ENCODE measurements at regions not wholly inside any gene's neighbourhood (a gene's known extent, or its start where the extent isn't known, plus 50 kb on each side); places are given as distances from the start of the nearest gene placed in this dataset.
"Not testable (repeated sequence)": the region's sequence is repeated elsewhere in the genome, so short reads cannot be mapped to it uniquely, and the experiment has no call there.

DNA sequence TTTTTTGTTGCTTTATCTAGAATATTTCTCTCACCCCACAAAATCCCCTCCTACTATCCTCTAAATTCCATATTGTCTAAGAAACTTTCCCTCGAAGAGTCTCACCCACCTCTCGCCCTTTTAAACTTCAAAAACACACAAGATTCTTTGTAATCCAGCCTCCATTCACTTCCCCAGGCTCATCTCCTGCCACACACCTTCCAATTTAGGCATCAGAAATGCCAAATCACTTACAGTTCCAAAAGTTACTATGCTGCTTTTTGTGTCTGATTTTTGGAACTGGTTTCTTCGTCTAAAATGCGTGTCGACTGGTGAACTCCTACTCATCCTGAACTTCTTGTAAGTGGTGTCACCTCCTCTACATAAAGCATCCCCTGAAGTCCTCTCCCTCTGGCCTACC, 482.4 kb upstream of the CAMK1G start:
- no peak for DNase-seq (ENCODE audit: low read depth in 1 of 2, low spot score in 1 of 2)

DNA sequence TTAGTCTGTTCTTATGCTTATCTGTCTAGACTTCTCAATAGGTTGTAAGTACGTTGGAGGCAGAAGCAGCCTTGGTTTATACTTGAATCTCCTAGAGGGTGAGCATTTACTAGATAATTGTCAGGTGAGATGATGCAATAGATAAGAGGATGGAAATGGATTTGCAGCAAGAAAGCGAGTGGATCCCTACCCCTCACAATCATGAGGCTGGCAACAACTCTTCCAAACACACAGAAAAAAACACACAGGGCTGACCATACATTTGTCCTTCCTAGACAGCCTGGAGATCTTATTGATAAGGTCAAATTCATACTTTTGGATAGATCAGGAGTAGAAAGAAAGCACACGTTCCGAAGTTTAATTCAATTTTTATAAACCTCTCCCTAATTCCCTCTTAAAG, 481.4 kb upstream of the CAMK1G start:
- DNase-seq (ENCODE audit: low read depth in 1 of 2, low spot score in 1 of 2), result no peak

DNA sequence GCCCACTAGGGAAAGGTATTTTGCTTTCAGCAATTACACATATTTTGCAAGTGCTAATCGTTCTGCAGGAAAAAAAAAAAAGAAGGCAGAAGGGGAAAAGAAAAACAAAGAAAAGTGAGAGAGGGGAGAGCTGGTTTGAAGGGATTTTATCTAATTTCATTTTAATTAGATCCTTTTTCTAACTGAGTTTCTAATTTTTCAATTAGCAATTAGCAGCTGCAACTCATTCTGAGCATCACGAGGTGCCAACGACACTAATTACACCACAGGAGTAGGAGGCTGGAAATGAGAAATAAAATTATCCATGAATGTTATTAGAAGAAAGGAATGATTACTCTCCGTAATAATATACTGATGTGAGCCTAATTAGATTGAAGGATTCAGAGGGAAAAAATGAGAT, 481.0 kb upstream of the CAMK1G start:
- DNase-seq (ENCODE audit: low read depth in 1 of 2, low spot score in 1 of 2), result no peak

DNA sequence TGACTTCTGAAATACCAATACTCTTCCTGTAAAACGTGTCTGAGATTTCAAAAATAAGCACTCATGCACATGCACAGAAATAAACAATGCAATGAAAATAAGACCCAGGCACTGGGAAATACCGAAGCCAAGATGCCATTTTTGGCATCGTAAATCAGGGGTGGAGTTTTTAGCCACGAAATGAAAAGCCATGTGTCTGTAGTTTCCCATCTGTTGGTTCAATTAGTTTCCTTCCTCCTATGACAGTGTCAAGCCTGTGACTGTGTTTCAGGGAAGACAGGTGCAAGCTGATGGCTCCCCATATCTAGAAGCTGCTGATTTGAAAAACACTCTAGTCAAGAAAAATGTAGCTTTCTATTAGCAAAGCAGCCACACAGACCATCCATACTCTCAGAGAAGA, 480.4 kb upstream of the CAMK1G start:
- no peak for DNase-seq (ENCODE audit: low read depth in 1 of 2, low spot score in 1 of 2)

DNA sequence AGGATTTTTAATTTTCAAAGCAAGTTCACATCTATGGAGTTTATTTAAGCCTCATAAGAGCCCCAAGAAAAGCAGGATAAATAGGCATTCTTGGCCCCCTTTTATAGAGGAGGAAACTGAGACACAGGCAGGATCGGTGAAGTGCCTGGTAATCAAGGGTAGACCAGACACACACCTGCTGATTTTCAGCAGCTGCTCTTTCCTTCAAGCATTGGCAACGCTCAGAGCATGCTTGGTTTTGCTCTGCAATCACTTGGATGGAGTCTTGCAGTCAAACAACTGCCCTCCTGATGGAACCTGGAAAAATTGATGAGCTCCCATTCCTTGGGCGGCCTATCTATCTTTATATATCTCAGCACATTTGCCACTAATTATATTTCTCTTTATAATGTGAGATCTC, 478.9 kb upstream of the CAMK1G start:
- no peak for DNase-seq (ENCODE audit: low read depth in 1 of 2, low spot score in 1 of 2)

DNA sequence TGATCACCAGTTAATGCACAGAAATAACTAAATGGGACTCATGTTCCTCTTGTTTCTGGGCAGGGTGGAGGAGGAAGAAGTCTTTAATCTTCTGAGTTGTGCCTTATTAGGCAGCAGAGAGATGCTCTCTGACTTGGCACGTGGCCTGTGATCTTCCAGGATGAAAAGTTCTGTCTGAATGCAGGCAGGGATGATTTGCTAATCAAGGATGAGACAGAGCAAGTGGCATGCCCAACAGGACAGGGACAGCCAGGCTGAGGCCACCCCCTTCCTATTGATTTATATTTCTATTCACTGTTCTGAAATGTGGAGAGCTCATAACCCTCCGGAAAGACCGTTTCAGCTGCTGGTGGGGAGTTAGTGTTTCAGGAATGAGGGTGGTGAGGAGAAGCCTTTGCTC, 477.8 kb upstream of the CAMK1G start:
- no peak for DNase-seq (ENCODE audit: low read depth in 1 of 2, low spot score in 1 of 2)

DNA sequence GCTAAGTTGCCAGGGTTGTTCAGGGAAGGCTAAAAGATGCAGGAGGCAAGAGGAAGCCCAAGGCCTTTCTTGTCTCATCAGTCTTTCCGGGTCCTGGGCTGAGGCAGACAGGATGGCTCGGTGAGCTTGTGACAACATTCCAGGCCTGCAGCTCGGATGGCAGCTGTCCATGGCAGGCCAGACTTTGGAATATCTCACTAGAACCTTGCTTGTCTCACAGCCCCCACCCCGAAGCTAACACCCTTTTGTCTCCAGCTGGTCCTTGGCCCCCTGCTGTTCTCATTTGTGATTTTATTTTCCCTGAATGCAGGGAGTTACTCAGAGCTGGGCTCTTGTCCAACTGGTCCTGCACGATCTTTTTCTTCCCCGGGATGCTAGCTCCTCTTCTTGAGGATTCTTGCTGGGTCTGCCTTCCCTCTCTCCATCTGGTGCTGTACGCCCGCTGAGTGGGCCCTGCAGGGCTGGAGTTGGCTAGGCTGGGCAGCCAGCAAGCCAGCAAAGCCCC, 477.2 kb upstream of the CAMK1G start:
- DNase-seq (ENCODE audit: low read depth in 1 of 2, low spot score in 1 of 2), result no peak

DNA sequence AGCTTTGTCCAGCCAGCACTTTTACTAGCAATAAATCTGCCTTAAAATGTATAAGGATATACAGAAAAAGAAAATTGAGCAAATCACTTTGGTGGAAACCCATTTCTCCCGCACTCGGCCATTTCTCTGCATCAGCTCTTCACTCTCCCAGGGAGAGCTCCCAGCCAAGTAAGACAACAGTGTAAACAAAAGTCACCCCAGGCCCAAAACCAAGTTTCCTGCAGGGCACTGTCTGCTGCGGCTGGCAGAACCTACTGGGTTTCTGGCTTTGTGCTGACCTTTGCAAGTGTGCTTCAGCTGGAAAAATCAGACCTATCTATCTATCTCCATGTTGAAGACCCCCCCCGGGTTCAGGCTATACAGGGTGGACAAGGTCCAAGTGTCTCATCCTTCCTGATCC, 476.7 kb upstream of the CAMK1G start:
- no peak for DNase-seq (ENCODE audit: low read depth in 1 of 2, low spot score in 1 of 2)

DNA sequence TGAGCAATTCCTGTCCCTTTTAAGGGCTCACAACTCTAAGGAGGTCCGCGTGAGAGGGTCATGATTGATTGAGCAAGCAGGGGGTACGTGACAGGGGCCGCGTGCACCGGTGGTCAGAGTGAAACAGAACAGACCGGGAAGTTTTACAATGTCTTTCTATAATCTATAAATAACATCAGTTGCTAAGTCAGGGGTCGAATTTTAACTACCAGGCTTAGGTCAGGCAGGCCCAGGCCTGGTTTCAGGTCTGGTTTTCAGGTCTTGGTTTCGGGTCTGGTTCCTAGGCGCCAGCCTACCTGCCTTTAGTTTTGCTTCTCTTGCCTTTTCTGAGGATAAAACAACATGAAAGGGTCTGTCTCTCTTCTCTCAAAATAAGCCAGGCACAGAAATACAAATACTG, 476.0 kb upstream of the CAMK1G start:
- DNase-seq (ENCODE audit: low read depth in 1 of 2, low spot score in 1 of 2), result no peak

DNA sequence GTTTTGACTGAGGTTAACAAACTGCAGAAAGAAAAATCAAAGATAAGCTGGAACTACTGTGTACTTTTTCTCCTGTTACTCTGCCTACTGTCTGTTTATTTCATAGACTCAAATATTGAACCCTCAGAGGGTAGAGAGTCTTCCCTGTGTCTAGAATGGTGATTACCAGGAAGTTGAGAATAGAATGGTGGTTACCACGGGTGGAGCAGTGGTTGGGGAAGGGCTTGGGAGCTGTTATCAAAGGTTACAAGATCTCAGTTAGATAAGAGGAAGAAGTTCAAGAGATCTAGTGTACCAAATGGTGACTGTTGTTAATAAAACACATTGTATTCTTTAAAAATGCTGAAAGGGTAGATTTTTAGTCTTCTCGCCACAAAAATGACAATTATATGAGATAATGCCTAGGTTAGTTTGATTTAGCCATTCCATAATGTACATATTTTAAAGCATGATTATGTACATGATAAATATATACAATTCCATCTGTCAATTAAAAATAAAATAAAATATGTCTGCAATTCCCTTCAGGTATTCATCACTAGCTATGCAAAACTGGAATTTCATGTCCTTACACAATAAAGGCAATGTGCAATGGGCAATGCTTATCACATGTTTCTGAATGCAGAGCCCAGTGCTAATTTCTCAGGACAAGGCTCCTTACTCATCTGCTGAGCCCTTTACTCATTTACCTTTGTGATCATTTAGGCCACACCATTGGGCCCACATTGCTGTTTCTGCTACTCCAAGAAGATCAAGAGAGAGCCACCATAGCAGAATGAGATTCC, 474.3 kb upstream of the CAMK1G start:
- DNase-seq (ENCODE audit: low read depth in 1 of 2, low spot score in 1 of 2), result no peak

DNA sequence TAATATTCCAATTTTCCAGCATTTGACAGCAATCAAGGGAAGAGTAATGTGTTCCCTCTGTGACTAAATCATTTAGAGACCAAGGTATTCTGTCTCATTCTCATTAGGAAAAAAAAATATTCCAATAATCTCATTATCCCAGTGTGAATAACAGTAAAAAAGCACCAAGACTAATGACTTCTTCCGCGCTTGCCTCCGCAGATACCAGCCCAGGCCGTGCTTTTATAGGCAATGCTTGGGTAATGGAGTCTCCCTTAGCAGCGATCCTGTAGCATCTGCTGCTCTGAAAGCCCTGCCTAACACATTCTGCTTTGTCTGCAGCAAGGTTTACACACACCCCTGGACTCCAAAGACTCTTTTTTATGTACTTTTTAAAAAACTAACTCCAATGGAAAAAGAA, 470.0 kb upstream of the CAMK1G start:
- DNase-seq (ENCODE audit: low read depth in 1 of 2, low spot score in 1 of 2), result no peak

DNA sequence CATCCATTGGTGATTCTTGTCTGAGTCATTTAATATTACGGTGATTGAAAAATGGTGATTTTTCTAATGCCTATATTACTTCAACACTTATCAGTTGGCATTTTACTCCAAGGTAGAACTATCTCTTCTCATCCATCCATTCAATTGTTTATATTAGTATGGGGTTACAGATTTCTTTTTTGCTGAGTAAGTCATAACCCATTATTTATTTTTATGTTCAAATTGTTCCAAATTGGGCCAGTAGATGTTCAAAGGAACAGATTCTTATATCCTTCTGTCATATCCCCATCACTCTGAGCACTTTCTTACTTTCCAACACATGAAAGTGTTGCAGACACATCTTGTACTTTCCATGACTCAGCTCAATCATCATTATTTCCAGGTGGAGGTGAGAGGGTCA, 466.8 kb upstream of the CAMK1G start:
- DNase-seq (ENCODE audit: low read depth in 1 of 2, low spot score in 1 of 2), result no peak

DNA sequence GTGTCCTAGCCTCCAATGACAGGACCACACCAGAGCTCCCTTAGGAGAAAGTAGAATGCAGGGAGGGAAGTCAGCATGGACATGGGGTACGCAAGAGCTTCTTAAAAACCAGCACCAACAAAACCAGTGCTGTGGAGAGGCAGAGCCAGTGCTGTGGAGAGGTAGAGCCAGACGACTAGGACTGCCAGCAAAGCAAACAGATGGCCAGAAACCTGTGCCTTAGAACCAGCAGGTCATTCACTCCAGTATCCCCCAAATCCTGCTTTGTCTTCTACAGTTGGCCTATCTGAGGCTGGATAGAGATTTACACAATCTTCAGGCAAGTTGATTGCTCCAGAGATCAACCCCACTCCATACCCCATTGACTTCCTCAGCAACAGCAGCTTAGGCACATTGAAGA, 459.9 kb upstream of the CAMK1G start:
- DNase-seq (ENCODE audit: low read depth in 1 of 2, low spot score in 1 of 2), result no peak

DNA sequence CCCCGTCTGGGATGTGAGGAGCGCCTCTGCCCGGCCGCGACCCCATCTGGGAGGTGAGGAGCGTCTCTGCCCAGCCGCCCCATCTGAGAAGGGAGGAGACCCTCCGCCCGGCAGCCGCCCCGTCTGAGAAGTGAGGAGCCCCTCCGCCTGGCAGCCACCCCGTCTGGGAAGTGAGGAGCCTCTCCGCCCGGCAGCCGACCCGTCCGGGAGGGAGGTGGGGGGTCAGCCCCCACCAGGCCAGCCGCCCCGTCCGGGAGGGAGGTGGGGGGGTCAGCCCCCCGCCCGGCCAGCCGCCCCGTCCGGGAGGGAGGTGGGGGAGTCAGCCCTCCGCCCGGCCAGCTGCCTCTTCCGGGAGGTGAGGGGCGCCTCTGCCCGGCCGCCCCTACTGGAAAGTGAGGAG, 454.4 kb upstream of the CAMK1G start:
- not testable (repeated sequence) for DNase-seq (ENCODE audit: low read depth in 1 of 2, low spot score in 1 of 2)

DNA sequence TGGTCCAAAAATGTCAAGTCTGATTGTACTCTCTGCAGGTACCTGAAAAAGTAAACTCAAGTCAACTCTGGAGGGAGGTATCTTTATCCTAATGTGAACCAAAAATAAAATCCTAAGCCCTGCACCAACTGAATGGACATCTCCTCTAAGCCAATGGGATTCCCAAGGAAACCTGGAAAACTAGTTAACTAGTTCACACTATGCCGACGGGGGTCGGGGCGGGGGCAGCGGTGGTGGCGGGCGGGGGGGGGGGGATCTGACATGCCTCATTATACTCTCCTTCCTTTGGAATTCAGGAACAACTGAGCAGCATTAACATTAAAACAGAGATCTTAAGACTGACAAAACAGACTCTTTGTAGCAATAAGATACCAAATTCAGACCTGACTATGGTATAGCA, 452.6 kb upstream of the CAMK1G start:
- no peak for DNase-seq (ENCODE audit: low read depth in 1 of 2, low spot score in 1 of 2)

DNA sequence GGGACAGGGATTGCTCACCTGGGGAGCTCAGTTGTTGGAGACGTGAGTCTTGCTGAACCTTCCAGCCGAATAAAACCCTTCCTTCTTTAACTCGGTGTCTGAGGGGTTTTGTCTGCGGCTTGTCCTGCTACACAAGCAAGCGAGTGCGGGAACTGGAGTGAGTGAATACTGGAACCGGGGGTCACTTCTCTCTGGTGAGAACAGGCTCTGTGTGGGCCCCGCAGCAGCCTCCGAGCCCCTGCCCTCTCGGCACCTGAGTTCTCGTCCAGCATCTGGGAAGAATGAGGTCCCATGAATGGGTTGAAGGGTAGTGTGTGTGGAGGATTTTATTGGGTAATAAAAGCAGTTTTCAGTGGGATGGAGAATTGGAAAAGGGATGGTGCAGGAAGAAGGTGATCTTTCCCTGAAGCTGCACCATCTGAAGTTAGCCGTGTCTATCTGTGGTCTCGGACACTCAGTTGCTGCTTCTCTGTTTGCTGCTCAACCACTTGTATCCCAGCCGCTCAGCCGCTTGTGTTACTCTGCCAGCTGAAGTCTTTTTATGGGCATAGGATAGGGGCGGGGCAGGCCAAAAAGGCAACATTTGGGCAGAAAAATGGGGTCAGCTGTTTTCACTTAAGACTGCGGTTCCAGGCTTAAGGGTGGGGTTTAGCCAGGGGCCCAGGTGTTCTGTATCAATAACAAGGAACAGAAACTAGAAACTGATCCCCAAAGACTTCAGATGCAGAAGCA, 450.6 kb upstream of the CAMK1G start:
- no peak for DNase-seq (ENCODE audit: low read depth in 1 of 2, low spot score in 1 of 2)

DNA sequence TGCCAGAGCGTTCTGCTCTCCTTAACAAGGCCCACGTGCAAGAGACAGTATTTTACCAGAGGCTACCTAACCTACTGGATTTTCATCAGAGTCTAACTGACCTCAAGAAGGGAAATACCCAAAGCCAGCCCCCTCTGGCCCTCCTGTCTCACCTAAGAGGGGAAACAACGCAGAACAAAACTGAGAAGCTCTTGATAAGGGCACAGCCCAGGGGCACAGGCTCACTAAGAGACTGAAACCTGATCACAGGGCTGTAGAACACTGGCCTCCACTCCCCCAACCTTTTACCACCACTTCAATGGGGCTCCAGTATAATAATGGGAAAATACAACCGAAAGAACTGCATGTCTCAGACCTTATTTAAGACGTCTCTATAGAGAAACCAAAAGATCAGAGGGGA, 449.5 kb upstream of the CAMK1G start:
- no peak for DNase-seq (ENCODE audit: low read depth in 1 of 2, low spot score in 1 of 2)

DNA sequence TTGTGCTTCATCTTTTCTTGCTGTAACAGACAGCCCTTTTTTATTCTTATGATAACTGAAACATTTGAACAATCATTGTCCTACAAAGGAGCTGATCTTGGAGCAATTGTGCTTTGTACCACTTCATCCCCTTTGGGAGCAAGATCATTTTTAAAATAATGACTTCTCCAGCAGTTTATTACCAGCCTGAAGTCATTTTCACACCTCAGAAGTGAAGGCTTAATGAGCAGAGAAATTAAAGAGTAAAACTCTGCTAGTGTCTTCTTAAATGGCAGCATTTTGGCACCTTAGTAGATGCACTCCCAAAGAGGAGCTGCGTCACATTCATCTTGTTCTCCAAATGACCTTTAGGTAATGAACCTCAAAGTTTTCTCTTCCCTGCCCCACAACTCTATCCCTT, 439.6 kb upstream of the CAMK1G start:
- no peak for DNase-seq (ENCODE audit: low read depth in 1 of 2, low spot score in 1 of 2)

DNA sequence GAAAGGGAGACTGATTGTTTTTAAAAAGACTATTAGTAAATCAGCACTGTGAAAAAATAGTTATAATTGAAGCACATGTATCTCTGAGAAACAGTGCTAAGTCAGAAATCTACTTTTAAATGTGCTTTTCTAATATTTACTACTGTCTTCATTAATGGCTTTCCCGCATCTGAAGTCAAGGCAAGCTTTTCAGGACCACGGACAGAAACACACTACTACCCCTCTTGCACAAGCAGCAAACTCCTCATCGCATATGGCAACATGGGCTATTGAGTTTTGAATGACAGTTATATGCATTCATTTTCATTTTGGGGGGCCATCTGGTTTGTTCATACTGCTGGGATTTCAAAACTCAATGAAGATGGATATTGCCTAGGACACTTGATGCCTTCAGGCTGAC, 433.4 kb upstream of the CAMK1G start:
- DNase-seq (ENCODE audit: low read depth in 1 of 2, low spot score in 1 of 2), result no peak

DNA sequence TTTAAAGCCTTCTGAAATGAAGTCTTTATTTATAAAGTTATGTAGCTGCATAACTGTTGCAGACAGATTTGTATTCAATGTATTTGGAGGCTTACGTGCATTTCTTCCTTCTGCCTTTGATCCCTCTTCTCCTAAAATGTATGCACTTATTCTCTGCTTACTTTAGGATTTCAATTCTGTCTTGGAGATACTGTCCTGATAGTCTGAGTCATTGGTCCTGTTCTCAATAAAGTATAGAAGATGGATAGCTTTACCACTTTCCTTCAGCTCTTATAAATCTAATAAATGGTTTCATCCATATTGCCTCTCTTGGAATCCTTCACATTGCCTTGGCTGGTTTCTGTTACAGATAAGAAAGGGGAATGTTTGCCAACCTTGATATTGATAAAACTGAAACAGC, 430.1 kb upstream of the CAMK1G start:
- no peak for DNase-seq (ENCODE audit: low read depth in 1 of 2, low spot score in 1 of 2)

DNA sequence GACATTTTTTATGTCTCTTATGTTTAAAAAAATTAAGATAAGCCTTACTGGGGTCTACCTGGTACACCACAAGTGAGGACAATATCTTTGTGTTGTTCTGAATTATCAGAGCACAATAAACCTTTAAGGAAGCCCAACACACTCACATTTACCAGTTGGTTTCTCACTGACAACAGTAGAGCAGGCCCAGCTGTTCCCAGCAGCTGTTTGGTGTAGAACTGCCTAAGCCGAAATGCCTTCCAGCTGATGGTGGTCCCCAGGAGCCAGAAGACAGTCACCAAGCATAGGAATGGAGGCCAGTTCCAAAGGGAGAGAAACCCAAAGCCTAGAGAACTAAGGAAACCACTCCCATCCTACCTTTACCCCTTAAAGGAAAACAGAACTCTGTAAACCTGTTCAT, 428.6 kb upstream of the CAMK1G start:
- no peak for DNase-seq (ENCODE audit: low read depth in 1 of 2, low spot score in 1 of 2)

DNA sequence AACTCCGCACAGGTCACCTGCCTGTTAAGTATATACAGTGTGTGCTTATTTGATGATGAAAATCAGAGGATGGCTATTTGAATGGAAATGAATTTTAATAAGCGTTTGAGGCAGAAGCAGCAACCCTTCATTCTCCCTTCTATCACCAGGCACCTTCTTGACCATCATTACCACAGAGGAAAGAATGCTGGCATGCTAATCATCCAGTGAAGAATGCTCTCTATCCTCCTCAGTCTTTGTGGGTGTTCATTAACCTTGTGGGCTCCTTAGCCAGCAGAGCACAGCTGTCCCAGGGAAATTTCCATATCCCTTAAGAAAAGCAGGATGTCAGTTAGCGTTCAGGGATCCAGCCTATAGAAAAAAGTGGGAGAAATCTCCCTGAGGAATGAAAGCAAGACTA, 428.0 kb upstream of the CAMK1G start:
- DNase-seq (ENCODE audit: low read depth in 1 of 2, low spot score in 1 of 2), result no peak

DNA sequence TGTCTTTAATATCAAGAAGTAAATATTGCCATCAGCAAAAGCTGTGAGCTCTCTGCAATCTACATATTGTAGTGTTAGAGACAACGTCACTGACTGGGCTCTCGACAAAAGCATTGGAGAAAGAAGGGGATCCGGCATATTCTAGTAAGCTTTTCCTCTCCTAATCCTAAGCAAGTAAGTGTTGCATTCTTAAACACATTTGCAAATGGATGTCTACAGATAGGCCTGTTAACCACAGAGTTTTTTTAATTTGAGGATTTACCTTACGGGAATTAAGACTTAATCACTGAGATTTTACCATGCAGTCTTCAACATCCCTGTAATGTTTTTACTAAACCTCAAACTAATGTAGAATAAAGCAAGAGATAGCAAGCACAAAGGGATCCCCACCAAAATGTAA, 426.5 kb upstream of the CAMK1G start:
- DNase-seq (ENCODE audit: low read depth in 1 of 2, low spot score in 1 of 2), result no peak
